B cell (primary cell): ENCODE measurements at regions not wholly inside any gene's neighbourhood (a gene's known extent, or its start where the extent isn't known, plus 50 kb on each side); places are given as distances from the start of the nearest gene placed in this dataset.

ENCODE experiments used
- ATAC-seq: fragments of 200-7000 bp; cut with Tn5 transposase; one replicate; pipeline ENCODE4 v1.10.0; 2021; ENCODE audit warnings: low read depth, mild to moderate bottlenecking, moderate number of reproducible peaks, moderate library complexity
- CTCF ChIA-PET: fragments of 350-600 bp; sonication (Branson Sonifier 250); formaldehyde crosslinking; loops from one replicate; lab custom pipeline; 2021; ENCODE audit warnings: antibody characterized with exemption, inconsistent platforms; lab: Charles Lee
- POLR2A ChIA-PET: fragments of 350-600 bp; sonication (Branson Sonifier 250); formaldehyde crosslinking; loops from one replicate; lab custom pipeline; 2021; ENCODE audit warnings: antibody characterized with exemption; lab: Charles Lee
- DNase-seq: peaks from one replicate; pipeline ENCODE4 v3.0.0; 2013
- H2AFZ ChIP-seq: 2 replicates; pipeline ENCODE4 v1.6.1; 2012; ENCODE audit warnings: mild to moderate bottlenecking, low read depth, low read length; ENCODE audit not compliant: insufficient read depth, poor library complexity, severe bottlenecking
- H3K27ac ChIP-seq, 2 donors: 1 replicate in 1 of 2; 2 replicates in 1 of 2; pipeline ENCODE4 v1.5.1; 2012 to 2013; ENCODE audit warnings: low read length in 2 of 2, mild to moderate bottlenecking in 2 of 2, moderate library complexity in 1 of 2
- H3K27me3 ChIP-seq, 4 experiments: fragments of 200-600 bp in 1 of 4; sonication (generic) in 1 of 4; replicated peaks in 1 of 4; 1 replicate in 2 of 4; 2 replicates in 2 of 4; pipeline versions ENCODE4 v1.6.1 to v1.7.0; 2013 to 2016; ENCODE audit warnings: low read length in 3 of 4, mild to moderate bottlenecking in 2 of 4, mixed read lengths in 1 of 4, moderate library complexity in 1 of 4; ENCODE audit not compliant: insufficient read depth in 4 of 4, control insufficient read depth in 3 of 4; ENCODE audit errors: control extremely low read depth in 1 of 4
- H3K36me3 ChIP-seq, 2 experiments: replicated peaks in 1 of 2; 1 replicate in 1 of 2; 2 replicates in 1 of 2; pipeline versions ENCODE4 v1.6.1 to v1.7.1; 2013; ENCODE audit warnings: low read length in 1 of 2; ENCODE audit not compliant: insufficient read depth in 2 of 2, control insufficient read depth in 1 of 2; ENCODE audit errors: control extremely low read depth in 1 of 2, extremely low read depth in 1 of 2
- H3K4me1 ChIP-seq, 2 donors: fragments of 200-600 bp in 1 of 2; sonication (generic) in 1 of 2; 1 replicate in 1 of 2; 2 replicates in 1 of 2; pipeline versions ENCODE4 v1.5.1 to v1.6.1; 2013 to 2017; ENCODE audit warnings: low read length in 2 of 2; ENCODE audit not compliant: control insufficient read depth in 2 of 2, insufficient read depth in 2 of 2
- H3K4me2 ChIP-seq: replicated peaks from 2 replicates; pipeline ENCODE3; 2012; ENCODE audit warnings: mild to moderate bottlenecking, low read depth, low read length; ENCODE audit not compliant: poor library complexity, severe bottlenecking
- H3K4me3 ChIP-seq, 5 experiments: fragments of 200-600 bp in 1 of 5; sonication (generic) in 1 of 5; 1 replicate in 3 of 5; 2 replicates in 2 of 5; pipeline versions ENCODE4 v1.5.1 to v1.7.0; 2011 to 2016; ENCODE audit warnings: low read length in 4 of 5, mild to moderate bottlenecking in 4 of 5, low read depth in 2 of 5, control low read depth in 1 of 5, moderate library complexity in 1 of 5; ENCODE audit not compliant: insufficient read depth in 1 of 5; ENCODE audit errors: control extremely low read depth in 1 of 5, extremely low read depth in 1 of 5
- H3K79me2 ChIP-seq: fragments of 200-600 bp; sonication (generic); one replicate; pipeline ENCODE4 v1.6.0; 2016; ENCODE audit warnings: low read length; ENCODE audit not compliant: control insufficient read depth, insufficient read depth
- H3K9ac ChIP-seq: fragments of 200-600 bp; sonication (generic); 2 replicates; pipeline ENCODE4 v1.6.1; 2017; ENCODE audit warnings: mild to moderate bottlenecking, low read length, moderate library complexity
- H3K9me3 ChIP-seq, 3 donors: one replicate each; pipeline versions ENCODE4 v1.6.1 to v1.7.1; 2013; ENCODE audit warnings: low read length in 2 of 3; ENCODE audit not compliant: control insufficient read depth in 2 of 3, insufficient read depth in 1 of 3; ENCODE audit errors: control extremely low read depth in 1 of 3
- H4K20me1 ChIP-seq: 2 replicates; pipeline ENCODE4 v1.6.0; 2012; ENCODE audit warnings: mild to moderate bottlenecking, low read length; ENCODE audit not compliant: insufficient read depth, control insufficient read depth, poor library complexity, severe bottlenecking
- H3K27ac Mint-ChIP-seq: one replicate; pipeline ENCODE4 v1.8.0; 2021; ENCODE audit warnings: mixed read lengths
- H3K27me3 Mint-ChIP-seq: one replicate; pipeline ENCODE4 v1.8.0; 2021; ENCODE audit warnings: mixed read lengths
- H3K4me1 Mint-ChIP-seq: one replicate; pipeline ENCODE4 v1.8.0; 2021; ENCODE audit warnings: mixed read lengths
- H3K4me3 Mint-ChIP-seq: one replicate; pipeline ENCODE4 v1.8.0; 2021; ENCODE audit warnings: mixed read lengths
- H3K9me3 Mint-ChIP-seq: one replicate; pipeline ENCODE4 v1.8.0; 2022; ENCODE audit warnings: mixed read lengths; ENCODE audit not compliant: insufficient read depth
- EZH2 ChIP-seq: IDR thresholded peaks from 2 replicates; pipeline ENCODE4 v1.6.1; 2012; ENCODE audit warnings: borderline replicate concordance, low read depth, mild to moderate bottlenecking, moderate library complexity, low read length; ENCODE audit not compliant: insufficient read depth, poor library complexity, severe bottlenecking
- WGBS: methylation state at CpG from one replicate; pipeline ENCODE4 v1.1.5; 2013; ENCODE audit warnings: missing lambda C conversion rate; ENCODE audit not compliant: insufficient coverage; 5-methylcytosine and 5-hydroxymethylcytosine counted together
- intact Hi-C: fragments of 100-400 bp; cut with micrococcal nuclease; formaldehyde crosslinking; loops from one replicate; pipeline ENCODE4 v1.10.0; 2022
- TF ChIP-seq, protein P1 (sequence below): fragments of 200-600 bp; IDR thresholded peaks from one replicate; pipeline ENCODE4 v1.8.0; 2022; ENCODE audit warnings: antibody characterized with exemption, mild to moderate bottlenecking

DNA sequence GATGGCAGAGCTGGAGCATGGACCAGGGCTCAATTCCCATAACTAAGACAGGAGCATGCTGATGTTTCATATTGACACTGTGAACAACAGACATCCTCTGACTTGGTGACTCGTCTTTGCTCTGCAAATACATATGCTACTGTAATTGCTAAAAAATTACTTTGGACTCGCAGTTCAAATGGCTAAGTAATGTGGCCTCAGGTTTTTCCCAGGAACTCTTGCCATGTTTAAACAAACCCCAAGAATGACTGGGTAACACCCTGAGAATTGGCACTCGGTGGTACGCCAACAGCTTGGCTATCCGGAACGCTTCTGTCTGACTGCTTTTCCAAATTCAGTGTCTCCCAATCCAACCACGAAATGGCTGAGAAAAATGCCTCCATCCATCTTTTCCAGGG, 456.7 kb upstream of the THBS1 start:
- H3K27me3 ChIP-seq = no peaks in the 10 kb centered on the region
- no peak for TF ChIP-seq EZH2
- TF ChIP-seq, protein P1, sequence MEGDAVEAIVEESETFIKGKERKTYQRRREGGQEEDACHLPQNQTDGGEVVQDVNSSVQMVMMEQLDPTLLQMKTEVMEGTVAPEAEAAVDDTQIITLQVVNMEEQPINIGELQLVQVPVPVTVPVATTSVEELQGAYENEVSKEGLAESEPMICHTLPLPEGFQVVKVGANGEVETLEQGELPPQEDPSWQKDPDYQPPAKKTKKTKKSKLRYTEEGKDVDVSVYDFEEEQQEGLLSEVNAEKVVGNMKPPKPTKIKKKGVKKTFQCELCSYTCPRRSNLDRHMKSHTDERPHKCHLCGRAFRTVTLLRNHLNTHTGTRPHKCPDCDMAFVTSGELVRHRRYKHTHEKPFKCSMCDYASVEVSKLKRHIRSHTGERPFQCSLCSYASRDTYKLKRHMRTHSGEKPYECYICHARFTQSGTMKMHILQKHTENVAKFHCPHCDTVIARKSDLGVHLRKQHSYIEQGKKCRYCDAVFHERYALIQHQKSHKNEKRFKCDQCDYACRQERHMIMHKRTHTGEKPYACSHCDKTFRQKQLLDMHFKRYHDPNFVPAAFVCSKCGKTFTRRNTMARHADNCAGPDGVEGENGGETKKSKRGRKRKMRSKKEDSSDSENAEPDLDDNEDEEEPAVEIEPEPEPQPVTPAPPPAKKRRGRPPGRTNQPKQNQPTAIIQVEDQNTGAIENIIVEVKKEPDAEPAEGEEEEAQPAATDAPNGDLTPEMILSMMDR = no peak
- no peaks in the 10 kb centered on the region for H3K79me2 ChIP-seq
- H3K9me3 ChIP-seq = no peaks in the 10 kb centered on the region
- intact Hi-C loops = no loop called here
- Mint-ChIP-seq H3K27me3 (peaks cover 7% of the 10 kb centered on the region), H3K27ac (no peak overlapping the region), H3K4me1 (no peaks in the 10 kb centered on the region), H3K9me3 (no peaks in the 10 kb centered on the region), H3K4me3 (no peak overlapping the region)
- no peaks in the 10 kb centered on the region for H4K20me1 ChIP-seq
- ChIA-PET POLR2A (no interaction called here), CTCF (no interaction called here)
- WGBS = 91% methylated on average over 6 of the region's 7 CpGs
- H3K9ac ChIP-seq = no peak overlapping the region
- no peak for ATAC-seq
- no peak for DNase-seq
- no peak overlapping the region for H3K4me2 ChIP-seq
- no peak overlapping the region for H2AFZ ChIP-seq
- no peaks in the 10 kb centered on the region for H3K36me3 ChIP-seq
- H3K4me1 ChIP-seq = no peaks in the 10 kb centered on the region
- H3K4me3 ChIP-seq = no peak overlapping the region
- H3K27ac ChIP-seq = no peak overlapping the region

DNA sequence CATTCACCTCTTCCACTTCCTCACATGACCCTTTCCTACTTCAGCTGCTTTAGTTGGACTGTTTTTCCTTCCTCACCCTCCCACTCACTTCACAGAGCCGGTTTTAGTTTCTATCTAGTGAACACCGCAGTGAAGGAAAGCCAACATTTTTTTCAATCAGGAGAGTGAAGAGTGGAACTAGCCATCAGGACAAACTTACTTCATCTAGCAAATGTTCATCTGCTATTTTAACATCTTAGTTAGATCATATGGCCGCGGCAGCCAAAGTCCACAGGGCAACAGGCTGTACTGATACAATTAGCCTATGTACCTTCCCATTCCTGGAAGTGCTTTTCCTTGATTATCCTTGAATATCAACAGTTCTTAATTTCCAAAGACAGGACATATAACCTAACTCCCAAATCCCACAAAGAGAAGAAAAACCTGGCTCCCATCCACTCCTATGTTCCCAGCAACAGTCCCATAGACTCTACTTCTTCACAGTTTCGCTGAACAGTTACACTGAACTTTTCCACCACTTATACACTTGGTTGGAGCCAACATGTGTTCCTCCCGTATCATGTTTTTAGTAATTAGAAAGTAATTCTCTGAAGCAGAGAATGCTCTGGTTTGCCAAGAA, 456.2 kb upstream of the THBS1 start:
- Histone ChIP-seq H3K9ac (no peak overlapping the region), H3K4me2 (no peak overlapping the region), H3K36me3 (no peaks in the 10 kb centered on the region), H3K27me3 (no peaks in the 10 kb centered on the region), H3K9me3 (no peaks in the 10 kb centered on the region), H3K27ac (no peak overlapping the region), H3K4me3 (no peak overlapping the region), H4K20me1 (no peaks in the 10 kb centered on the region), H3K79me2 (no peaks in the 10 kb centered on the region), H2AFZ (no peak overlapping the region), H3K4me1 (no peaks in the 10 kb centered on the region)
- no peak for DNase-seq
- no peaks in the 10 kb centered on the region for H3K9me3 Mint-ChIP-seq
- CTCF ChIA-PET = interaction anchor here (1.1 kb wide), 1 partner anchor 633 kb away, joined by 3 read pairs; no protein-coding TSS in a partner anchor
- peaks cover 7% of the 10 kb centered on the region for H3K27me3 Mint-ChIP-seq
- intact Hi-C loops = no loop called here
- H3K4me1 Mint-ChIP-seq = no peaks in the 10 kb centered on the region
- H3K27ac Mint-ChIP-seq = no peak overlapping the region
- no peak for TF ChIP-seq EZH2
- 89% methylated on average over 3 of the region's 6 CpGs for WGBS
- no peak overlapping the region for H3K4me3 Mint-ChIP-seq
- POLR2A ChIA-PET = no interaction called here
- ATAC-seq = no peak
